SW480 (cell line): ENCODE measurements at regions not wholly inside any gene's neighbourhood (a gene's known extent, or its start where the extent isn't known, plus 50 kb on each side); places are given as distances from the start of the nearest gene placed in this dataset.
A peak's percentile ranks its signal among the peaks of the same experiment; 100 is the strongest.

Source experiments
- DNase-seq: peaks from one replicate; pipeline ENCODE4 v3.0.0-alpha.2; 2016; ENCODE audit warnings: low spot score

GRCh38 chr2:225137971-225138370, 95.7 kb upstream of the DOCK10 start:
- DNase-seq = no peak

GRCh38 chr2:225136552-225136951, 94.3 kb upstream of the DOCK10 start:
- DNase-seq = no peak

GRCh38 chr2:225131898-225132297, 89.6 kb upstream of the DOCK10 start:
- no peak for DNase-seq

GRCh38 chr2:225130093-225130492, 87.8 kb upstream of the DOCK10 start:
- no peak for DNase-seq

- no peak for DNase-seq
These were observed 82.2 kb upstream of the DOCK10 start for GRCh38 chr2:225124311-225125017.

- DNase-seq = no peak
These were observed 80.6 kb upstream of the DOCK10 start for GRCh38 chr2:225122583-225123486.

GRCh38 chr2:225122007-225122406, 79.7 kb upstream of the DOCK10 start:
- DNase-seq = no peak

GRCh38 chr2:225120186-225120585, 77.9 kb upstream of the DOCK10 start:
- no peak for DNase-seq

GRCh38 chr2:225117051-225117716, 74.9 kb upstream of the DOCK10 start:
- no peak for DNase-seq

- no peak for DNase-seq
These were observed 72.6 kb upstream of the DOCK10 start for GRCh38 chr2:225114786-225115323.

- DNase-seq = no peak
These were observed 71.2 kb upstream of the DOCK10 start for GRCh38 chr2:225113371-225114015.

GRCh38 chr2:225112362-225113126, 70.3 kb upstream of the DOCK10 start:
- DNase-seq = no peak

GRCh38 chr2:225108805-225109204, 66.5 kb upstream of the DOCK10 start:
- no peak for DNase-seq

- DNase-seq = no peak
These were observed 62.7 kb upstream of the DOCK10 start for GRCh38 chr2:225104971-225105370.

- DNase-seq = no peak
These were observed 62.1 kb upstream of the DOCK10 start for GRCh38 chr2:225104321-225104720.

- no peak for DNase-seq
These were observed 61.5 kb upstream of the DOCK10 start for GRCh38 chr2:225103737-225104141.

GRCh38 chr2:225100856-225101294, 58.6 kb upstream of the DOCK10 start:
- DNase-seq = peak; percentile 16

GRCh38 chr2:225100269-225100668, 58.0 kb upstream of the DOCK10 start:
- DNase-seq = no peak

GRCh38 chr2:225097035-225097434, 54.8 kb upstream of the DOCK10 start:
- no peak for DNase-seq
